Transverse colon (tissue), 4 donors: ENCODE measurements at regions not wholly inside any gene's neighbourhood (a gene's known extent, or its start where the extent isn't known, plus 50 kb on each side); places are given as distances from the start of the nearest gene placed in this dataset.

Source experiments
- EP300 ChIP-seq: sonication (generic); formaldehyde crosslinking; IDR thresholded peaks from one replicate; pipeline ENCODE4 v1.6.1; 2017; ENCODE audit warnings: antibody characterized with exemption, low read depth
- POLR2A ChIP-seq: fragments of 450-650 bp; IDR thresholded peaks from one replicate; pipeline ENCODE4 v1.6.1; 2016; ENCODE audit warnings: antibody characterized with exemption, mild to moderate bottlenecking, moderate library complexity
- POLR2AphosphoS5 ChIP-seq, 3 donors: sonication (generic); formaldehyde crosslinking; IDR thresholded peaks; one replicate each; pipeline ENCODE4 v1.6.1; 2016; ENCODE audit warnings: antibody characterized with exemption in 3 of 3
- TF ChIP-seq, protein P1 (sequence below), 5 experiments: fragments of 200-600 bp in 3 of 5; fragments of 450-650 bp in 2 of 5; sonication (generic) in 3 of 5; IDR thresholded peaks; 1 replicate in 2 of 5; 2 replicates in 3 of 5; pipeline ENCODE4 v1.5.1; 2016 to 2017; ENCODE audit warnings: antibody characterized with exemption in 5 of 5, inconsistent platforms in 3 of 5, mild to moderate bottlenecking in 2 of 5, moderate library complexity in 1 of 5

DNA sequence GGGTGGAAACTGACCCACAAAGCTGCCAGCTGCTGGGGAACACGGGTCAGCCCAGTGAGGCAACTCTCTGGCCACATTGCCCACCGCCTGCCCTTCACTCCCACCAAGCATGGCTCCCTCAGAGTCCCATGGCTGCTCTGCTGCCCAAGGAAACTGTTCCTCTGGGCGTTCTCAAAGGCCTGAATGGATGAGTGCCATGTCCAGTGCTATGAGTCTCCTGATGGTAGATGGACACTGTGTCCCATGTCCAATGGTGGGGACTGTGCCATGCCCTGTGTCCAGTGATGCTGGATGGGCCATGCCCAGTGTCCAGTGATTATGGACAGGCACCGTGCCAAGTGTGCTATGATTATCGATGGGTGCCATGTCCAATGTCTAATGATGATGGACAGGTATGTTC is 88.8 kb downstream of the ANKRD10 start:
- TF ChIP-seq, protein P1, sequence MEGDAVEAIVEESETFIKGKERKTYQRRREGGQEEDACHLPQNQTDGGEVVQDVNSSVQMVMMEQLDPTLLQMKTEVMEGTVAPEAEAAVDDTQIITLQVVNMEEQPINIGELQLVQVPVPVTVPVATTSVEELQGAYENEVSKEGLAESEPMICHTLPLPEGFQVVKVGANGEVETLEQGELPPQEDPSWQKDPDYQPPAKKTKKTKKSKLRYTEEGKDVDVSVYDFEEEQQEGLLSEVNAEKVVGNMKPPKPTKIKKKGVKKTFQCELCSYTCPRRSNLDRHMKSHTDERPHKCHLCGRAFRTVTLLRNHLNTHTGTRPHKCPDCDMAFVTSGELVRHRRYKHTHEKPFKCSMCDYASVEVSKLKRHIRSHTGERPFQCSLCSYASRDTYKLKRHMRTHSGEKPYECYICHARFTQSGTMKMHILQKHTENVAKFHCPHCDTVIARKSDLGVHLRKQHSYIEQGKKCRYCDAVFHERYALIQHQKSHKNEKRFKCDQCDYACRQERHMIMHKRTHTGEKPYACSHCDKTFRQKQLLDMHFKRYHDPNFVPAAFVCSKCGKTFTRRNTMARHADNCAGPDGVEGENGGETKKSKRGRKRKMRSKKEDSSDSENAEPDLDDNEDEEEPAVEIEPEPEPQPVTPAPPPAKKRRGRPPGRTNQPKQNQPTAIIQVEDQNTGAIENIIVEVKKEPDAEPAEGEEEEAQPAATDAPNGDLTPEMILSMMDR (IDR thresholded peaks at IDR 0.05): no peak
- TF ChIP-seq POLR2A (no peak), EP300 (no peak), POLR2AphosphoS5 (IDR thresholded peaks at IDR 0.05) (no peak)
